ENCODE measurements at regions not wholly inside any gene's neighbourhood (a gene's known extent, or its start where the extent isn't known, plus 50 kb on each side); places are given as distances from the start of the nearest gene placed in this dataset.

DNA sequence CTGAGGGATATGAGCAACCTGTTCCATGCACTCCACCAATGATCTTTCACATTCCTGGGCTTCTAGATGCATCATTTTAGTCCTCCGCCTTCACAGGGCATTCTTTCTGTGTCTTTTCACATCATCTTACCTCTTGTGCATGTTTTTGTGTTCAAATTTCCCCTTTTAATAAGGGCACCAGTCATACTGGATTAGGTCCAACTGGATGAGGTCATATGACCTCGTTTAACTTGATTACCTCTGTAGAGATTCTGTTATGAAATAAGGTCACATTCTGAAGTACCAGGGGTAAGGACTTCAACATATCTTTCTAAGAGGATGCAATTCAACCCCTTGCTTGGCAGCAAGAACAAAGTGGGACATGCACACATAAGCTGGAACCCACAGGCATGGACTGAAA is 335.3 kb upstream of the TLE4 start:
- DNase-seq: no peak

GRCh38 chr9:79237861-79238260 is 333.9 kb upstream of the TLE4 start:
- DNase-seq: no peak

- DNase-seq: no peak
Observed at GRCh38 chr9:79240774-79241173, 331.0 kb upstream of the TLE4 start.

GRCh38 chr9:79242489-79242888 is 329.3 kb upstream of the TLE4 start:
- no peak for DNase-seq

DNA sequence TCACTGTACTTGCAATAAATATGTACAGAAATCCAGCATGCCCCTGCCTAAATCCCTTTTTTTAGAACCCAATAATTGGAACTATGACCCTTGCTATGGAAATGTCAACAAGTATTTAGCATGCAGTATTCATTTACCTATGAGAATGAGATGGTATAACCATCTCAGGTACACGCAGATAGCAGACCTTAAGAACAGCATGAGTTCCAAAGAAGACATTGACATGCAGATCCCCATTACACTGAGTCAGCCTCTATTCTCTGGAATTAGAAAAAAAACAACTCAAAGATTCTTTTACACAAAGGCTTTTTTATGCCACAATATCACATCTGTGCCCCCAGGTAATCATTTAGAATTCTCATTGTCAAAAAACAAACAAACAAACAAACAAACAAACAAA is 325.6 kb upstream of the TLE4 start:
- DNase-seq: no peak

DNA sequence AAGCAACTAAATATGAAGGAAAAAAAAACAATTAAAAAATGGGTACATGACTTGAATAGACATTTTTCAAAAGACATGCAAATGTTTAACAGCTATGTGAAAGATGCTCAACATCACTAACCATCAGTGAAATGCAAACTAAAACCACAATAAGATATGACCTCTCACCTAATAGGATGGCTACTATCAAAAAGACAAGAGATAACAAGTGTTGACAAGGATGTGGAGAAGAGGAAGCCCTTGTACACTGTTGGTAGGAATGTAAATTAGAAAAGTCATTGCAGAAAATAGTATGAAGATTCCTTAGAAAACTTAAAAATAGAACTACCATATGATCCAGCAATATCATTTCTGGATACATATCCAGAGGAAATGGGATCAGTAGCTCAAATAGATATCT is 324.7 kb upstream of the TLE4 start:
- DNase-seq: no peak

DNA sequence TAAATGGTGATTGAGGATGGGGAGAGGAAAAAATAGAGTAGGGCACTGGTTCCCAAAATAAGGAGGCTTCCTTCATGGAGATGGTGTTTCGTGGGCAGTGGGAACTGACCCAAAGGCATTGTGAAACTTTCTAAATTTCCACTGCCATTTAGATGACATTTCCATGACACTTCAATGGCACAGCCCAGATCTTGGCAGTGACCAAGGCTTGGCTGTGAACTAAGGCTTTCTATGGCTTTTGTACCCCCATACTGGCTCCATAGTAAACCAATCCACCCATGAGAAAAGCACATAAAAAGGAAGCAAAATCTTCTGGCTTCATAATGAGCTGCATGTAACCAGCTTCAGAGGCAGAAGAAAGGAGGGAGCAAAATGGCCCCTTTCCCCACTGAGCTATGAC is 321.0 kb upstream of the TLE4 start:
- DNase-seq: no peak

- DNase-seq: no peak
Observed at GRCh38 chr9:79254900-79255650, 316.7 kb upstream of the TLE4 start.

DNA sequence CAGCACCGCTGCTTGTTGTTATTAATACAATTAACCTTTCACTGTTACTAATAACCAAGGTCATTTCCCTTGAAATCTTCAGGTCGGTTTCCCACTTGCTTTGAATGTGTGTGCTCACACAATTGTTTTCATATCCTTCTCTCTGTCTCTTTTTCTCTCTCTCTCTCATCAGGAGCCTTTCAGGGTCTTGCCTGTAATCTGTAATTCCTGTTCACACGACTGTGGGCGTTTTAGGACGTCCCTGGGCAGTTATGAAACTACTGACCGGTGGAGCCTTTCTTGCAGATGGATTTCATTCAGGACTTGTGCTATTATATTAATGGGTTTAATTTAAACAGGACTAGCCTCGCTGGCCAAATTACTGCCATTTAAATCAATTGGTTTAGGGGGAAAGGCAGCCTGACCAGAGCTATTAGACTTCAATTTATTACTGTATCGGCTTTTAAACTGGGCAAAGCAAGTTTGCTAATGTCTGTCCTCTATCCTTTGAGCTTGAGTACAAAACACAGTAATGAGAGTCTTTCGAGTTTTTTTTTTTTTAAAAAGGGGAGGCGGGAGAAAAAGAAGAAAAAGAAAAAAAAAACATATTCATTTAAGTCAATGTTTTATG is 316.0 kb upstream of the TLE4 start:
- DNase-seq: no peak

DNA sequence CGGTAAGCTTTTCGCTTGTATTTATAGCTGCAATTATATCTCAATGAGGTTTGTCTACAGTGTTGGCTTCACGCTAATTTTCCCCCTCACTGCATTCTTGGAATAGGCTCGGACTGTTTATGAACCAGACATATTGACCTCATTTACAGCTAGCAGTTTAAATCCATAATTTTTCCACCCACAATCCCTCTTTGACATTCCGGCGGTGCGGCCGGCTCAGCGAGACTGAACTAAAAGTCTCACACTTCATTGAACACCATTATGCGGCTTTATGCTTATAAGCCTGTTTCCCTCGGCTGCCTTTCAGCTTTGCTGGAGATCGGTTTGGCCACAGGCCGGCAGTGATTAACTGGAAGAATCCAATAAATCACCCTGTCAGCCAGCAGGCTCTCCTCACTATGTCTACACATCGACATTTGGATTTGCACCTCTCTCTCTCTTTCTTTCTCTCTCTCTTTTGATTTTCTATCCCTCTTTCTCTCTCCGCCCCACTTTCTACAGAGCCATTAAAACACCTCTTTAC is 315.0 kb upstream of the TLE4 start:
- peak in 1 of 14 donors; percentile 47 for DNase-seq

GRCh38 chr9:79257228-79257781 is 314.5 kb upstream of the TLE4 start:
- DNase-seq: peak in 1 of 14 donors; percentile 15

DNA sequence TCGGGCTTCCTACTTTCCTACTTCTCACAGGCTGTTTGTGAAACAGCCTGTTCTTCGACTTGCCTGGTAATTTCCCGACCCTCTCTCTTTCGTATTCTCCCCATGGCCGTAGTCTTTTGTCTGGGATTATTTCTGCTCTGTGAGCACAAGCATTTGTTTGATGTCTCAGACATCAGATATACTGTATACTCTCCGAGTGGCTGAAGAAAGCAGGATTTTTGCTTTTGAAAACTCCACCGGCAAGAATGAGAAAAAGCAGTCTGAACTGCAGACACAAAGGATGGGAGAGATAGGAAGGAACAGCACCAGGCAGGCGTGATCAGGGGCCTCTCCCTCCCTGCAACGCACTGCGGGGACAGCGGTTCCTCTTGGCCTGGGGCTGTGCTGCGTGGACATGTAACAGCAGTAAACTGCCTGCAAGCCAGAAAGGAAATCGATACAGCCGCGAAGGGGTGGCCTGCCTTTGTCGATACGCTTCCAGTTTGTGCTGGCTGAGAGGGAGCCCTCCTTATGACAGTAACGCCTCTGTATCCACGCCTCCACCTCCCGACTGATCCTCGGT is 313.9 kb upstream of the TLE4 start:
- no peak for DNase-seq

- DNase-seq: no peak
Observed at GRCh38 chr9:79259858-79260257, 311.9 kb upstream of the TLE4 start.

DNA sequence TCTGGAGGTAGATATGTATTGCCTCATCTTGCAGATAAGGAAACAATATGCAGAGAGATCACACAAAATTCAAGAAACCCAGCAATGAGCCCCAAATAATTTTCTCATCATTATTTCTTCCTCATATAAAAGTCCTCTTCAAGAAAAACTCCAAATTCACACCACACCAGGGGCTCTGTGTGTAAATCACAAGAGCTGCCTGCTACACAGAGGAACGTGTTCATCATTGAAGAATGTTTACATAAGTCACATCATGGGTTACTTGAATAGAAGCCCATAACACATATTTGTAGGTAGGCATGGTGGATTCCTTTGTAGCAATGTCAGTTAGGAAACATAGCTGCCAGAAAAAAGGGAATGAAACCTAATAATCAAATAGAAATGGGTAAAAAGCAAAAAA is 308.1 kb upstream of the TLE4 start:
- no peak for DNase-seq

DNA sequence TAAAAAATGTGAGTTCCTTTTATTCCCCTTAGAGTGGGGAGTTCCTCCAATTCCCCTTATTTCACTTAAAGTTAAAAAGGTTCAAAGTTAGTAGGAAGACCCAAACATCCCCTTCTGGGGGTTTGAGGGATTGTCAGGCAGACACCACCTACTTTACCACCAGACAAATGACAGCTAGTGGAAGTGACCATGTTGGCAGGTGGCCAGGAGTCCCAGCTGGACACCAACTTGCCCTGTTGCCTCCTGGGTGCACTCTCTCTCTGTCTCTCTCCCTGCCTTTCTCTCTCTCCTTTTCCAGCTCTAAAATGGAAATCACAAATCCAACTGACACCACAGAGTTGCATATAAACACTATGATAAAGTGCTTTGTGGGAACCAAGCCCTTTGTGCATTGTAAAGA is 307.7 kb upstream of the TLE4 start:
- no peak for DNase-seq

GRCh38 chr9:79264511-79265355 is 307.0 kb upstream of the TLE4 start:
- peak in 1 of 14 donors; percentile 53 for DNase-seq

- no peak for DNase-seq
Observed at GRCh38 chr9:79266986-79267385, 304.8 kb upstream of the TLE4 start.

DNA sequence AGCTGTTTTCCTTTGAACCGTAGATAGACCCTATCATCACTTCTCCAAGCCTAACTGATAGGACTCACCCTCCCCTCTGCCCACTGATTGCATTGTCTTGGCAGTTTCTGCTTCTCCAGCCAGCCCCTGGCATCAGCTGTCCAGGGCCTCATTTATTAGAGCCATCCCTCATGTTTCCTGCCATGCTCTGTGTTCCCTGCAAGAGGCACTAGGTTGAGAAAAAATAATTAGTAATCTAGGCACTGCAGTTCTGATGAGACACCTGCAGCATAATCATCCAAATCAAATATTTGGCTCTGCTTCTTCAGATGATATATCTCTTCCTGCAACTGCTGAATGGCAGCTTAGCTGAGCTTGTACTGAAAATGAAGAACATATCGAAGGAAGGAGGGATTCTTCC is 303.0 kb upstream of the TLE4 start:
- DNase-seq: no peak

DNA sequence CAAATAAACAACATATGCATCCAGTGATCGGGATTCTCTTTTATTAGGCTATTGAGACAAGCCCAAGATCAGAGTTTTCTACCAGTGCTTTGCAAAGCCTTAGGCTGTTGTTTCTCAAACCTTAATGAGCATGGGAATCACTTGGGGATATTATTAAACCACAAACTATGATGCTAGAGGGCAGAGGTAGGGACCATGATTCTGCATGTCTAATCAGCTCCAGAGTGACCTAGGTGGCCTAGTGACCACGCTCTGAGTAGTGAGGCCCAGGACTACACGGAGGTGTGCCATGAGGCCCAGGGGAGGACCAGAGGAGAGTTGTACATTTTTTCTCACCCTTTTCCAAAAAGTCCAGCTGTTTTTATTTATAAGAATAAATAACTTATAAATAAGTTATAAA is 298.5 kb upstream of the TLE4 start:
- DNase-seq: no peak

- DNase-seq: no peak
Observed at GRCh38 chr9:79279356-79279755, 292.4 kb upstream of the TLE4 start.

DNA sequence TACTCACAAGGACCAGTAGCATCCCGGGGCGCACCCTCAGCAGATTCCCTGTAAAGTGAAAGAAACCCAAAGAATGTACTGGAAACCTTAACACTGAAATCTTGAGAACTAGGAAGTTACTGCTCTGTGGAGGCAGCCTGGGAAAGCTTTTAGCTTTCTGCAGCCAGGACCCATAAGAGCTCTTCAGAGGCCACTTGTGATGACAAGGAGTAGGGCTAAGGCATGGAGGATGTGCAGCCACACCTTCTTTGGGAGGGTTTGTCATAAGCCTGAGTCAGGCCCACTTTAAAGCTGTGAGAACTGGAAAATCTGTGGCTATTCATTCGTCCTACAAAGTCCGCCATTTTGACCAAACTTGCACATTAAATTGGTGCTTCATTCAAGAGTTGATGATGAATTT is 291.1 kb upstream of the TLE4 start:
- DNase-seq: no peak

- no peak for DNase-seq
Observed at GRCh38 chr9:79284081-79284480, 287.7 kb upstream of the TLE4 start.

All from C1 segment of cervical spinal cord (tissue), 14 donors.